ENCODE measurements at regions not wholly inside any gene's neighbourhood (a gene's known extent, or its start where the extent isn't known, plus 50 kb on each side); places are given as distances from the start of the nearest gene placed in this dataset.
"Not testable (repeated sequence)": the region's sequence is repeated elsewhere in the genome, so short reads cannot be mapped to it uniquely, and the experiment has no call there.

DNA sequence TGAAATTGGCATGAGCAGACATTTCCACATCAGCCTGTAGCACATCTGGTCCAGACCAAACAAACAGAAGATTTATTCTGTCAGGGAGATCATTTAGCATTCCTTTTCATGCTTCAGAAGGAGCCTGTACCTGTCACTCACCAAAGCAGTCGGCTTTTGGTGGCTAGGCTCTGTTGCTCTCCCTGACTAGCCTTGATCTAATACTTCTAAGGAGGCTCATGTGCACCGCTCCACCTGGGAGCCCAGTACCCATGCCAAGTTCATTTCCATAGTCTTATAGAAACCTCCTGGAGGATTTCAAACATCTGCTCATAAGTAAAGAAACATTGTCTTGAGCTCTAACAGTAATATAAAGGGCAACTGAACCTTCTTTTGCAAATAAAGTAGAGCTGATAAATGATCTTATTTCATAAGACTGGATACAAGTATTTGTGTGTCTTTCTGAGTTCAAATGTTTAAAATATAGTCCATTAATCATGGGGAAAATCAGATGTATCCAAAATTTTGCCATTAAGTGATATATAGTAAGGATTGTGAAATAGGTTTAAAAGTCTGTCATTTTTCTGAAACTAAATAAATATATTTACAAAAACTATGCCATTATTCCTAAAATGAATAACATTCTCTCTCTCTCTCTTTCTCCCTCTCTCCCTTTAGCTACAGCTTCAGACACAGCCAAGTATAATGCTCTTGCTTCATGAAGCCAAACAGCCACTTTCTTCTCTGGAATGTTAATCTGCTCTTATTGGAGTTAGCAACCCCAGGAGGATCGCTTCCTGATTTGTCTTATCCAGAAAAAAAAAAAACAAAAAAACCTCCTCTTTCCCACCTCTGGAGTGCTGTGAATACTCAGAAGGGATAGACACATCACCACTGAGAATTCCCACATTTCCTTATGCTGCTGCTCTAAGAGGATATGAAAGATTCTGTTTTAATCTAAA lies 192.7 kb upstream of the TFAP2D start:
- no peak for DNase-seq

- no peak for DNase-seq
These were observed 189.0 kb upstream of the TFAP2D start for GRCh38 chr6:50524341-50524740.

DNA sequence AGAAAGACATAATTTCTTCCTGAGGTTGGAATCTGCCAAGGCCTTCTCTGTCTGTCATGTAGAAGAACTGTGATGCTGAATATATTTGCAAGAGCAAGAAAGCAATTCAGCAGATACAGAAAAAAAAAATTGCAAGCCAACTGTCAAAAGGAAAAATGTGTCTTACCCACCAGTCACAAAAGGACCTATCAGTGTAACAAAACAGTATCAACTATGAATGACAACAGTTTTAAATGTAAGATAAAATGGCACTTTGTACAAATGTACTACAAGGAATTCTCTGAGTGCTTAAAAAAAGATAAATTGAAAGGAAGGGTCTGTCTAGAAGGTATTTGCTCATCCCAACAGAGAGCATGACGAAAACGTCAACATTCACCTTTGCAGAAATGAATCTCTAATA lies 185.3 kb upstream of the TFAP2D start:
- DNase-seq: no peak

DNA sequence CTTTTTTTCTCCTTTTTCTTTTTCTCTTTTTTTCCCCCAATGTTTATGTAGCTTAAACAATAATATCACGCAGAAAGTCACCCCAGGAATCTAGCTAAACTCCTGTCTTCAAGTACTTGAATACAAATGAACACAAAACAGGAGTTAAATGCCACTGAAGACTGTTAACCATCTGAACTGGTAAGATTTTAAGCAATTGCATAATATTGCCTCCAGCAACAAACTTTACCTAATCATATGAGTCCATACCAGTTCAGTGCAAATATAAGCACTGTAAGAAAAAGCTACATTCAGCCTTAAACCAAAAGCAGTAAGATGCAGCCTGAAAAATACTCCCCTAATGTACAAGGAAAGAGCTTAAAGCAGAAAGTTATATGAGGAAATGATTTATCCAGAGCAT lies 173.9 kb upstream of the TFAP2D start:
- no peak for DNase-seq

DNA sequence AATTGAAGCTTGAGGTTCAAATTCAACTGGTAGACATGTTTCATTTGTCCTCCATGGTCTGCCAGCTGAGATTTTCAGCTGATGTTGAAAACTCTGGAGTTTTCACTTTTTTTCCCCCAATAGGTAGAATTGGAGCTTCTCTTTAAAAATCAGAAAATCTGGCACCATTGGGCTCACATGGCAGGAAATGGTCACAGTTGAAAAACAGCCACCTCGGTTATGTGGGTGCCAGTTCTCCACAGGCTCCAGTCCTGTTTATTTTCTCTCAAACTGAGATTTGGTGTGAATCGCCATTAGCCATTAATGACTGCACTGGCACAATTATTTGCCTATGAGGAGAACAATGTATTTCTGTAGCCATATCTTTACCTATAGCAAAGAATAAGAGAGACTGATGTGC lies 171.4 kb upstream of the TFAP2D start:
- no peak for DNase-seq

- DNase-seq: no peak
These were observed 169.7 kb upstream of the TFAP2D start for GRCh38 chr6:50543666-50544065.

DNA sequence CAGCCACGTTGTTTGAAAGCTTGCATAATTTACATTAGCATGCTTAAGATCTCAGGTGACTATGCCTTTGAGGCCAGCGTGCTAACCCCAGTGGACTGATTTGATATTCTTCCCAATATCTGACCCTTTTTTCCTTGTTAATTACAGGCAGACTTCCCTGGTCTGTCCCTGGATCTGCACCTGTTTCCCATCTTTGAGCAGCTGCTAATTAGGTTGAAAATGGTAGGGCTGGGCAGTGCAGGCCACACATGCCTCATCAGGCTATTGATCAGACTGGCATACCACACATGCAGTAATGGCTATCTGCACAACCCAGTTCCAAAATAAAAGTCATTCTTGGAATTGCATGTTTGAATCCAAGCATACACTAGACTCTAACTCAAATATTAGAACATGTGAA lies 164.3 kb upstream of the TFAP2D start:
- no peak for DNase-seq

GRCh38 chr6:50549475-50549874 lies 163.9 kb upstream of the TFAP2D start:
- no peak for DNase-seq

- DNase-seq: no peak
These were observed 157.3 kb upstream of the TFAP2D start for GRCh38 chr6:50555982-50556381.

GRCh38 chr6:50565004-50565403 lies 148.3 kb upstream of the TFAP2D start:
- no peak for DNase-seq

DNA sequence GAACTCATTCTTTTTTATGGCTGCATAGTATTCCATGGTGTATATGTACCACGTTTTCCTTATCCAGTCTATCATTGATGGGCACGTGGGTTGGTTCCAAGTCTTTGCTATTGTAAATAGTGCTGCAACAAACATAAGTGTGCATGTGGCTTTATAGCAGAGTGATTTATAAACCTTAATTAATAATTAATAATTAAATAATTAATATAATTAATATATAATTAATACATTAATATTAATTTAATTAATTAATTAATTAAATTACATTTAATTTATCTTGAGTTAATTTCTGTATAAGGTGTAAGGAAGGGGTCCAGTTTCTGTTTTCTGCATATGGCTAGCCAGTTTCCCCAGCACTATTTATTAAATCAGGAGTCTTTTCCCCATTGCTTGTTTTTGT lies 142.1 kb upstream of the TFAP2D start:
- not testable (repeated sequence) for DNase-seq

DNA sequence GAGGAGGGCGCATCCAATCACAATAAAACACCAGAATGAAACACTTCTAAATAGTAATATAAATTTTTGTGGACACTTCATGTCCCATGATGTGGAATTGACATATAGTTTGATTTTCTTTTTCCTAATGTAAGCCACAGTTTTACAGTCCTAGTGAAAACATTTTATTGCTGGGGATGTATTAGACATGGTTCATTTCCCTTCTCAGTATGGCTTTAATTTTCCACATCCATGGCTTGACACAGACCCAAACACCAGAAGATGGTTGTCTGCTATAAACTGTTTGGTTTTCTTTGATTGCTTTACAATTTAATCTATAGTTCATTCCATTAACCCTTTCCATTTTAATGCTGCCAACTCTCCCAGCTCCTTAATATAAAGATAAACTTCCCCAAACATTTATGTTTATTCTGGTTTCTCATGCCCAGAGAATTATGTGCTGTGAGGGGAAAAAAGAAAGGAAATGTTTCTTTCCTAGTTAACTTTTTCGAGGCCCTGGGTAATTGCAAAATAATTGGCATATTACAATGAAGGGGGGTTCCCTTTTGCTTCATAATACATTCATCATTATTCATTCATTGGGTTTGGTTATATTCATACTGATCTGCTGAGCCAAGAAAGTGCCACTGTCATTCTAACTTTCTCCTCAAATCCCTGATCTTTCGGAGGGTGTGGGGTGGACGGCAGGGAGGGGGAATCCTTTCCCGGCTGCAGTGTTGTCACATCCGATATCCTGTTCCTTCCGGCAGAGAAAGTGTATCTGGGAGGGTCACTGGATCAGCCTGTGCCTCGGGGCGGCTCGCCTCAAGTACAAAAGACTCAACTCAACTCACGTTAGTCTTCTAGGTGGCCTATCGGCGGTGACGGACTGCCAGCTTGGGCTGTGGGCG lies 127.6 kb upstream of the TFAP2D start:
- no peak for DNase-seq

- DNase-seq: no peak
These were observed 127.0 kb upstream of the TFAP2D start for GRCh38 chr6:50586331-50586675.

DNA sequence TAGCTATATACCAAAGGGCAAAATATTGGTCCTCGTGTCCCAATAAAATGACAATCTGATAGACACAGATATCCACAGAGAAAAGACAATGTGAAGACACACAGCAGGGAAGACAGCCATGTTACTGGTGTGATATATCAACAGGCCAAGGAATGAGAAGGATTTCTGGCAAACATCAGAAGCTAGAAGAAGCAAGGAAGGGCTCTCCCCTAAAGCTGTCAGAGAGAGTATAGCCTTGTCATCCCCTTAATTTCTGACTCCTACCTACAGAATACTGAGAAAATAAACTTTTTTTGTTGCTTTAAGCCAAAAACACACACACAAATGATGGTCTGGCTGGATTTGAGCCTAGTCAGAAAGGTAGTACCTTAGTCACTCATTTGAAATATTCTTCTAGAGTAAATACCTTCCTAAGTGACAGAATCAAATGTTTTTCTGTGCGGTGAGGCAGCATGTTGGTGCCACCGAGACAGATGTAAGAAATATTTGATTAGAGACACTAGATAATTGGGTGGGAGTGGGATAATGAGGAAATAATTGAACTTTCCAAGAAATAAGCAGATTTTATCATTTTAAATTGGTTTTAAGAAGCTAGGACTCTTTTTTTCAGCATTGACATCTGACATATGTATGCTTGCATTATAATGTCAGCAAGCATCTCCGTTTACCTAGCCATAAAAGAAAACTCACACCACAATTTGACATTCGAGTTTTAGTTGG lies 123.4 kb upstream of the TFAP2D start:
- DNase-seq: no peak

DNA sequence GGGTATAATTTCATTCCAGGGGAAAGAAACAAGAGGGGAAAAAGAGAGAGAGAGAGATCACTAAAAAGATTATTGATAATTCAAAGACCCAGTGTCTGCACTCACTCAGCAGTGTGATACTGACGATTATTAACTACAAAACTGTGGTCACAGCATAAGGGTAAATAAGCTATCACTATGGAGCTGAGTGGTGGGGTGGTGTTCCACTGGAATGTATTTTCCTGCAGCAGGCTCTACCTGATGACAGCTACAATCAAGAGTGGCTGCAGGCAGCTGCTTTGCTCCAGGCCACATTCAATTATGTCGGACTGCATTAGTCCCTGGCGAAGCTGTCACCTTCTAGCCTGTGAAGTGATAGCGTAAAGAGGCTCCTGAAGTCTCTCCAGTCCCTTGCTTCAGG lies 122.2 kb upstream of the TFAP2D start:
- DNase-seq: no peak

DNA sequence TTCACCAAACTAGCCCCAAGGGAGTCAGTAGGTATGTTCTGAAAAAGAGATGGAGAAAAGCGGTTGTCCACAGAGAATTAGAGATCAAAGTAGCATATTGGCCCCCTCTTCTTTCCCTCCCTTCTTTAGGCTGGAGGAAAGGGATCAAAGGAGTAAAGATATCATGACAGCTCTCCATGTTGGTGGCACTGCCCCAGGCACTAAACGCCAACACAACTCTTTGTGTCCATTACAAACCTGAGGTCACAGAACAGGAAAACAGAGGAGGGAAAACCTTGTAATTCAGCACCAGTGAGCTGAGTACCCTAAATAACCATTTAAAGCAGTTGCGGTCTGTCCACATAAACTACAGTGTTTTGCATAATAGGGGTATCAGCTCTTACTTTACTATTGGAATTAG lies 113.0 kb upstream of the TFAP2D start:
- DNase-seq: no peak

- peak; percentile 22 for DNase-seq
These were observed 111.0 kb upstream of the TFAP2D start for GRCh38 chr6:50602292-50602691.

GRCh38 chr6:50608421-50608820 lies 104.9 kb upstream of the TFAP2D start:
- DNase-seq: no peak

GRCh38 chr6:50610562-50610961 lies 102.8 kb upstream of the TFAP2D start:
- DNase-seq: no peak

DNA sequence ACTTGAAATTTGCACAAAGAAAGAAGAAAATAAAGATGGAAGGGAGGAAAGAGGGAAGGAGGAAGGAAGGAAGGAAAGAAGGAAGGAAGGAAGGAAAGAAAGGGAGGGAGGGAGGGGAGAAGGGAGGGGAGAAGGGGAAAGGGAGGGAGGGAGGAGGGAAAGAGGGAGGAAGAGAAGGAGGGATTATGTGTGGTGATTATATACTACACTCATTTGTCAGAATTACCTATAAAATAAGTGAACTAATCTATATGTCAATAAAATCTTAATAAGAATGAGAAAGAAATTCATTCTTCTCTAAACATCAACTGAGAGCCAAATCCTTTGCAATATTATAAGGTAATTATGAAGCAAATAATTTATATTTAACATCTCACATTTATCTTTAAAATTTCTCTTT lies 77.9 kb upstream of the TFAP2D start:
- no peak for DNase-seq

DNA sequence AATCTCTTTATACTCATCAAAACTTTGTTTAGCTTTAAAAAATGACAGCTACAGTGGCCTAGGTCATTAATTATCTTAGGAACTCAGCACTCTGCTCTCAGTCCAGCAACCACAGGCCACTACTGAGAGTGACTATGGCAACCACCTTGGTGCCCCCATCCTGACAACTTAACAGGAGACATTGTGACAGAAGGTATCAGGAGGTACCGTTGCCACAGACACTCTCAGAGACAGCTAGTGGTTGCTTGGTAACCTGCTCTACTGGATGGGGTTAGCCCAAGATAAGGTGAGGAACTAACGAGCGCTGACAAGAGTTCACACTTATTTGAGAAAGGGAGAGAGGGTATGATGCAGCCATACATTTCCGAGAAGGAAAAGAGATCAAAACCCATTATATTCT lies 76.1 kb upstream of the TFAP2D start:
- no peak for DNase-seq

DNA sequence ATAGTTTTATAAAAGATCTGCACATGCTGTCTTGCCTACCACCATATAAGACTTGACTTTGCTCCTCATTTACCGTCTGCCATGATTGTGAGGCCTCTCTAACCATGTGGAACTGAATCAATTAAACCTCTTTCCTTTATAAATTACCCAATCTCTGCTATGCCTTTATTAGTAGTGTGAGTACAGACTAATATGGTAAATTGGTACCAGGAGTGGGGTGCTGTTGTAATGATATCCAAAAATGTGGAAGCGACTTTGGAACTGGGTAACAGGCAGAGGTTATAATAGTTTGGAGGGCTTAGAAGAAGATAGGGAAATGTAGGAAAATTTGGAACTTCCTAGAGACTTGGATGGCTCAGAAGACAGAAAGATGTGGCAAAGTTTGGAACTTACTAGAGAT lies 64.2 kb upstream of the TFAP2D start:
- DNase-seq: no peak

- DNase-seq: no peak
These were observed 60.1 kb upstream of the TFAP2D start for GRCh38 chr6:50653253-50653652.

Measured in NCI-H1694 (cell line).